ENCODE measurements at regions not wholly inside any gene's neighbourhood (a gene's known extent, or its start where the extent isn't known, plus 50 kb on each side); places are given as distances from the start of the nearest gene placed in this dataset.

GRCh38 chr11:111086058-111086457 is 159.5 kb upstream of the POU2AF2 start:
- TF ChIP-seq POLR2AphosphoS5 (IDR thresholded peaks at IDR 0.05) (no peak), CTCF (IDR thresholded peaks at IDR 0.05) (no peak)
